Umbilical cord (tissue), 1 donor: ENCODE measurements at regions not wholly inside any gene's neighbourhood (a gene's known extent, or its start where the extent isn't known, plus 50 kb on each side); places are given as distances from the start of the nearest gene placed in this dataset.
"Not testable (repeated sequence)": the region's sequence is repeated elsewhere in the genome, so short reads cannot be mapped to it uniquely, and the experiment has no call there.

Experiments used
- DNase-seq: peaks from one replicate; pipeline ENCODE4 v3.0.0-alpha.2; 2015; ENCODE audit warnings: low spot score

DNA sequence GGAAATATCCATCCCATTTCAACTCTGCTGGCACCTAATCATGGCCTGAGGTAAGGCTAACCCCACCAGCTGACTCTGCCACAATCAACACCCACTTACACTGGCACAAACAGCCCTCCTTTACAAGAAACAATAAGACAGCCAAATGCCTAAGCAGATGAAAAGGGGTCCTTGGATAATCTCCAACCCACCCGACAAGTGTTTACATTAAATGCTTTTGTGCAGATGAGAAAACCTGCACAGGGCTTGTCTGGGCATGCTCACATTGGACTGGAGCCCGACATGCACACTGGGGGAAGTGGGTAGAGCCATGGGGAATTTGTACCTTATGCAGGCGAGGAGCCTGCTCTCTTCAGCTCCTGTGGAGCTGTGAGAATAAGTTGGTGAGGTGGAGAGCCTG, 138.9 kb upstream of the ITM2A start:
- no peak for DNase-seq

DNA sequence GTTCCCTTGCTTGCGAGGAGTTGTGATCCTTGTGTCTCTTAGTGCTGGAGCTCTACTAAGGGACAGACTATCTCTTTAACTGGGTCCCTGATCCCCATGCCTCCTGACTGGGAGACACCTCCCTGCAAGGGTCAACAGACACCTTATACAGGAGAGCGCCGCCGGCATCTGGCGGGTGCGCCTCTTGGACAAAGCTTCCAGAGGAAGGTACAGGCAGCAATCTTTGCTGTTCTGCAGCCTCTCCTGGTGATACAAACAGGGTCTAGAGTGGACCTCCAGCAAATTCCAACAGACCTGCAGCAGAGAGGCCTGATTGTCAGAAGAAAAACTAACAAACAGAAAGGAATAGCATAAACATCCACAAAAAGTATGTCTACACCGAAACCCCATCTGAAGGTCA, 115.6 kb upstream of the ITM2A start:
- no peak for DNase-seq

DNA sequence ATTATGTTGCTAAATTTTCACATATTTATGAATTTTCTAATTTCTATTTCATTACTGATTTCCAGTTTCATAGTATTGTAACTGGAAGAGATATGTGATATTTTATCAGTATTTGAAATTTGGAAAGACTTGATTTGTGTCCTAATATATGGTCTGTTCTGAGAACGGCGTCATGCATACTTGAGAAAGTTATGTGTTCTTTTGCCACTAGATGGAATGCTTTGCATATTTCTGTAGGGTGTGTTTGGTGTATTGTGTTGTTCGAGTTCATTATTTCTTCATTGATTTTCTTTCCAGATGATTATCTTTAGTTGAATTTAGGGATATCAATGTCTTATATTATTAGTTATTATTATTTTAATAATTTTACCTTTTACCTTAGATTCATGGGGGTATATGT, 110.6 kb upstream of the ITM2A start:
- DNase-seq: no peak

GRCh38 chrX:79466636-79467035, 99.5 kb upstream of the ITM2A start:
- no peak for DNase-seq

DNA sequence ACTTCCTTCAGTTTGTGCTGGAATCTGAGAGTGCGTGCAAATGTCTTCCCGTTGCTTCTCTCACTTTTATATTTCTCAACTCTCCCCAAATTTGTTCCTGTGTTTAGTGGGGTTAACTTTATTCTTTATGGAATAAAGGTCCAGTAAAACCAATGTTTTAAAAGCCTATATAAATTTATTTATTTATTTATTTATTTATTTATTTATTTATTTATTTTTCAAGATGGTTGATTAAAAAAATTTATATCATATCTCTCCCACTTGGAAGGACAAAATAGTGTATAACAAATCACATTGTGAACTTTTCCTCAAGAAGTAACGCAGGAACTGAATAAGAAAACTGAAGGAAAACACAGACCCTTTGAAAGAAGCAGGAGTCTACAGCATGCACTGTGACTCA, 95.3 kb upstream of the ITM2A start:
- no peak for DNase-seq

- not testable (repeated sequence) for DNase-seq
Measured at GRCh38 chrX:79456593-79456992, 89.5 kb upstream of the ITM2A start.

DNA sequence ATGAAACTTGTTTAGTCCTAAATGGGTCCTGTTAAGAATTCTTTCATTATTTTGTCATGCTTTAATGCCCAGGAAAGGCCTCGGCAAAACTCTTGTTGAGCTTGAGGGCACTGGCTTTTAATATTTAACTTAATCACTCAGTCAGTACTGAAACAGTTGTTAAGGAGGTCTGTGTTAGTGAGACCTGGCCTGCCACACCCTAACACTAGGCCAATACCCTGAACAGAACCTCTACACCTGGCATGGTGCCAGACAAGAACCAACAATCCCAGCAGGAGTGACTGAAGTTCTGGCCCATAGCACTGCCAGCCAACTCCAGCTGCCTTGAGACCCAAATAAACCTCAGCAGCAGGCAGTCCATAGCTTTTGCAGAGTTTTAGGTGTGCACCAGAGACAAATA, 85.7 kb upstream of the ITM2A start:
- no peak for DNase-seq

DNA sequence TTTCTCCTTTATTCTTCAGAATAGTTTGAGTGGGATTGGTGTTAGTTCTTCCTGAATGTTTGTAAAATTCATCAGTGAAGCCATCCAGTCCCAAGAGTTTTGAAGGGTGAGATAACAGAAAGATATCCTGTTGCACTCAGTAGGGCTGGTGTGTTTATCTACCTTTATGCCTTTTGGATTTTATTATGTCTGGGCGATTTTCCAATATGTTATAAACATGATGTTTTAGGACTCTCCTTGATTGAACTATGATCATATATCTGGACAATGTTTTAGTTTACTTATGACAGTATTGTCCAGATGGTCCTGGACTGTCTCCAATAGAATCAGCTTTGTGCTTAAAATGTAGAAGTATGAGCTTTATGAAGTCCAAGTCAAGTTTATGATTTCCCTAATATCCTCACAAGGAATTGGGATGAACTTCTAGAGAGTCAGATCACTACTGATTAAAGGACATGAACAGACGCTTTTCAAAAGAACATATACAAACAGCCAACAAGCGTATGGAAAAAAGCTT, 77.6 kb upstream of the ITM2A start:
- no peak for DNase-seq

DNA sequence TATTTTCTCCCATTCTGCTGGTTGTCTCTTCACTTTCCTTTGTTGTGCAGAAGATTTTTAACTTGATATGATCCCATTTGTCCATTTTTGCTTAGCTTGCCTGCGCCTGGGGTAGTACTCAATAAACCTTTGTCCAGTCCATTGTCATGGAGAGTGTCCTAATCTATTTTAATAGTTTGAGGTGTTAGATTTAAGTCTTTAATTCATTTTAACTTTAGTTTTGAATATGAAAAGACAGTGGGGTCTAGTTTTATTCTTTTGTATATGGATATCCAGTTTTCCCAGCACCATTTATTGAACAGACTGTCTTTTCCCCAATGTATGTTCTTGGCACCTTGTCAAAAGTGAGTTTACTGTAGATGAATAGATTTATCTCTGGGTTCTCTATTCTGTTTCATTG, 76.0 kb upstream of the ITM2A start:
- no peak for DNase-seq

DNA sequence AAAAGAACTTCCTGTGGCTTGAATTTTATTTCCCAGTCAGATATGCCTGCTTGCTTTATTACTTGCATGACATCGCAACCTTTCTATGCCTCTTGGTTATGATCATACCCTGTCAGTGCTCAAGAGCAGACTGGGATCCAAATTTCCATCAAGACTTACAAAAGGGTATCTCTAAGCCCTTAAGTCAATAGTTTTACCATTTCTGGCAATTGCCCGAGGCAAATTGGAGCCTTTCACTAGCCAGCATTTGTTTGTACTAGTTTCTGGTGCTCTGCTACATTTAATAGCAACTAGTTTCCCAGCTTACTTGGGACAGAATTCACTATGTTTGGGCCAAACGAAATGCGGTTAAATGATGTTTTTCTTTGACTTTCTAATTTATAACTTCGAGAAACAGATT, 73.2 kb upstream of the ITM2A start:
- no peak for DNase-seq
